ENCODE measurements at regions not wholly inside any gene's neighbourhood (a gene's known extent, or its start where the extent isn't known, plus 50 kb on each side); places are given as distances from the start of the nearest gene placed in this dataset.

DNA sequence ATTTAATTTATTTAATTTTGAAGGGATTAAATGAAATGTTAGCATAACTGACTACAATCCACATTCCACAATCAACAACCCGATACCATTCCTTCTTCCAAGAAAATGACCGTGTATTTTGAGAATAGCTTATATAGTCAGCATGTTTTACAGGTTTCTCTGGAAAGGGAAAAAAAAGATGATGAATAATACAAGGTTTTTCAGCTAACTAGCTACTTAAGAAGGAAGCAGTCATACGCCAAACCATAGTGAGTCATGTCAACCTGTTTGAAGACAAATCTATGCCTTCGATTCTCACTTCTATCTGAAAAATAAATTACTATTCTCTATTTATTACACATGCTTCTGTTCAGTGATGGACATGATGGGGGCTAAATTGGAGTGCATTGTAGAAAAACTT, 258.6 kb downstream of the EFNB2 start:
- TF ChIP-seq, protein P1, sequence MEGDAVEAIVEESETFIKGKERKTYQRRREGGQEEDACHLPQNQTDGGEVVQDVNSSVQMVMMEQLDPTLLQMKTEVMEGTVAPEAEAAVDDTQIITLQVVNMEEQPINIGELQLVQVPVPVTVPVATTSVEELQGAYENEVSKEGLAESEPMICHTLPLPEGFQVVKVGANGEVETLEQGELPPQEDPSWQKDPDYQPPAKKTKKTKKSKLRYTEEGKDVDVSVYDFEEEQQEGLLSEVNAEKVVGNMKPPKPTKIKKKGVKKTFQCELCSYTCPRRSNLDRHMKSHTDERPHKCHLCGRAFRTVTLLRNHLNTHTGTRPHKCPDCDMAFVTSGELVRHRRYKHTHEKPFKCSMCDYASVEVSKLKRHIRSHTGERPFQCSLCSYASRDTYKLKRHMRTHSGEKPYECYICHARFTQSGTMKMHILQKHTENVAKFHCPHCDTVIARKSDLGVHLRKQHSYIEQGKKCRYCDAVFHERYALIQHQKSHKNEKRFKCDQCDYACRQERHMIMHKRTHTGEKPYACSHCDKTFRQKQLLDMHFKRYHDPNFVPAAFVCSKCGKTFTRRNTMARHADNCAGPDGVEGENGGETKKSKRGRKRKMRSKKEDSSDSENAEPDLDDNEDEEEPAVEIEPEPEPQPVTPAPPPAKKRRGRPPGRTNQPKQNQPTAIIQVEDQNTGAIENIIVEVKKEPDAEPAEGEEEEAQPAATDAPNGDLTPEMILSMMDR (tag by site-specific recombination; IDR thresholded peaks at IDR 0.05): no peak
- TF ChIP-seq SP2 (tag by site-specific recombination; IDR thresholded peaks at IDR 0.05) (no peak), BCL11A (tag by site-specific recombination; IDR thresholded peaks at IDR 0.05; ENCODE audit: low read depth) (no peak), ZBTB11 (tag by site-specific recombination; conservative IDR thresholded peaks at IDR 0.05; ENCODE audit: low read depth) (no peak), ZNF146 (tag by site-specific recombination; IDR thresholded peaks at IDR 0.05) (no peak), REST (tag by site-specific recombination; IDR thresholded peaks at IDR 0.05) (no peak), ZNF324 (tag by site-specific recombination; IDR thresholded peaks at IDR 0.05) (no peak), ZBTB20 (tag by site-specific recombination; IDR thresholded peaks at IDR 0.05) (no peak), ZBTB21 (tag by site-specific recombination; IDR thresholded peaks at IDR 0.05) (no peak), ZNF223 (tag by site-specific recombination; IDR thresholded peaks at IDR 0.05) (no peak), EGR2 (tag by site-specific recombination; IDR thresholded peaks at IDR 0.05; ENCODE audit: low read depth) (no peak), ZNF138 (tag by site-specific recombination; IDR thresholded peaks at IDR 0.05; ENCODE audit: borderline replicate concordance) (no peak)
- TF ChIP-seq, protein P2, sequence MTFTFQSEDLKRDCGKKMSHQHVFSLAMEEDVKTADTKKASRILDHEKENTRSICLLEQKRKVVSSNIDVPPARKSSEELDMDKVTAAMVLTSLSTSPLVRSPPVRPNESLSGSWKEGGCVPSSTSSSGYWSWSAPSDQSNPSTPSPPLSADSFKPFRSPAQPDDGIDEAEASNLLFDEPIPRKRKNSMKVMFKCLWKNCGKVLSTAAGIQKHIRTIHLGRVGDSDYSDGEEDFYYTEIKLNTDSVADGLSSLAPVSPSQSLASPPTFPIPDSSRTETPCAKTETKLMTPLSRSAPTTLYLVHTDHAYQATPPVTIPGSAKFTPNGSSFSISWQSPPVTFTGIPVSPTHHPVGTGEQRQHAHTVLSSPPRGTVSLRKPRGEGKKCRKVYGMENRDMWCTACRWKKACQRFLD (tag by site-specific recombination; IDR thresholded peaks at IDR 0.05): no peak
